ENCODE measurements at regions not wholly inside any gene's neighbourhood (a gene's known extent, or its start where the extent isn't known, plus 50 kb on each side); places are given as distances from the start of the nearest gene placed in this dataset.
A peak's percentile ranks its signal among the peaks of the same experiment; 100 is the strongest.

- no peak for DNase-seq
These were observed 174.1 kb downstream of the CDH26 start for GRCh38 chr20:60132162-60132826.

DNA sequence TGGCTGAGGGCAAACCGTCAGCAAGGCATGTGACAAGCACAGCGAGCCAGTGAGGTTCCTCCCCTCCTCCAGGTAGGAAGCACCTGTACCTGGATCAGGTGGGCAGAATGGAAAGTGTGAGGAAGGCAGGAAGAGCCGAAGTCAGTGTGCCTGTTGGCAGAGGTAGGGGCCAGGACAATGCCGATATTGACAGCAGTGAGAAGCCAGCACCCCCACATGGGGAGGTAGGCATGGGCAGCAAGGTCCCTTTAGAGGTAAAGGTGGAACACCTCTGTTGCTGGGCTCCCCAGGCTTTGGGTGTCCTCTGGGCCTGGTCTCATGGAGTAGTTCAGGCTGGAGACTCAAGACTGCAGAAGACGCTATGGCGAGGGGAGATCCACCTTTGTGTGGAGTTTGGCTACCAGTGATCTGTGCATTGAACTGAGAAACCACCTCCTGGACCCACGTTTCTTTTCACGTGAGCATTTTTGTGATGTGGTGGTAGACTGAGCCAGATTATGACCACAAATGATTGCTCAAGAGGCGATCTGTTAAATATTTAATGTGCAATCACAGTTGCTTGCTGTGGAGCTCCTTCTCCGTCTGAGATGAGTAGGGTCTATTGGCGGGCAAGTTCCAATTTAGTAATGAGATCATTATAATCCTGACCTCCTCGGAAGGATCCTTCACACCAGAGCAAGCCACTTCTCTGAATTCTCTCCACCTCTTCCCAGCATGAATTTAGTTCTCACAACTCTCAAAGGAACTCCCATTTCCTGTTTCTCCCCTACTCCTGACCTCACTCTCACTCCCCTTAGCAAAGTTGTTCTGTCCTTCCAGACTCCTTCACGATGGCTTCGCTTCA is 174.8 kb downstream of the CDH26 start:
- DNase-seq: no peak

DNA sequence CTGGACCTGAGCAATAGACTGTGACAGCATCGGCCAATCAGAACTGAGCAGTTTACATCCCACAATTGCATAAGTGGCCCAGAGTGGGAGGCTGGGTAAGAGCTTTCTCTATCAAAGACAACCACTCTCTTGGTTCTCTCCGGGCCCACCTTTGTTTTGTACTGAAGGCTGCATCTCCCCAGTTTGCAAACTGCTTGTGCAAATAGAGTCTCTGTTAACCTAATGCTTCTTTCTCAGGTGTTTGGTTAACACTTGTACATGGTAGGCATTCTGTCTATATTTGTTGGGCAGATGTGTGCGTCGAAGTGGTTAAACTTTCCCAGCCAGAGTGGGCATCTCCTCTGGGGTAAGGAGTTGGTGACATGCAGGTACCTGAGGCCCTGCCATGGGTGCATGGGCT is 177.1 kb downstream of the CDH26 start:
- no peak for DNase-seq

DNA sequence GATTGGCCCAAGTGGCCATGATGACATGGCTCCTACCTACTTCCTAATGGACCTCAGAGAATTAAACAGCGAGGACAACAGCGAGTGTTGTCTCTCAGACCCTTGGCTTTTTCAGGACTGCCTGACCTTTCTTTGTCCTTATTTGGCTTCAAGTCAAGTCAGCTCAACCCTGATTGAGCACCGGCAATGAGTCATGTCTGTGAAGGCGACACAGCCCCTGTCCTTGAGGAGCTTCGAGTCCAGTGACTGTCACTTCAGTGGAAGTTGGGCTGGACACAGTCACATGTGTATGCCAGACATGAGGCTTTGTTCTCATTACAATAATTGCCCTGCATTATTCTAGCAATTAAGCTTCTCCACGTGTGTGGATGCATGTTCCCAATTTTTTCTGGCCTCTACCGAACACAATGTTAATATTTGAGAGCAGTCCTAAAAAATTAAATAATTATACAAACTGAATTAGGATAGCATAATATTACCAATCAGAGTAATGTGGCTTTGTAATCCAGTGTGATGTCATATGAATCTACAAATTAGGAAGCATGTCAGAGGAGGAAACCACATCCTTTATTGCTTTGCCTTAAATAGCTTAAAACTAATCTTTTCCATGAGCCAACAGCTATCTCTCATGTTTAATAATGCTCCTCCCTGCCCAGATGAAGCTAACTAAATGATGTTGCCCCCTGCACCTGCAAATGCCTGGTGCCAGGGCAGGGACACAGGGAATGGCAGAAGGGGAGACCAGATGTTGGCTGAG is 178.6 kb downstream of the CDH26 start:
- peak; percentile 27 for DNase-seq

GRCh38 chr20:60137657-60138245 is 179.5 kb downstream of the CDH26 start:
- peak; percentile 71 for DNase-seq

- no peak for DNase-seq
These were observed 180.3 kb downstream of the CDH26 start for GRCh38 chr20:60138256-60139220.

DNA sequence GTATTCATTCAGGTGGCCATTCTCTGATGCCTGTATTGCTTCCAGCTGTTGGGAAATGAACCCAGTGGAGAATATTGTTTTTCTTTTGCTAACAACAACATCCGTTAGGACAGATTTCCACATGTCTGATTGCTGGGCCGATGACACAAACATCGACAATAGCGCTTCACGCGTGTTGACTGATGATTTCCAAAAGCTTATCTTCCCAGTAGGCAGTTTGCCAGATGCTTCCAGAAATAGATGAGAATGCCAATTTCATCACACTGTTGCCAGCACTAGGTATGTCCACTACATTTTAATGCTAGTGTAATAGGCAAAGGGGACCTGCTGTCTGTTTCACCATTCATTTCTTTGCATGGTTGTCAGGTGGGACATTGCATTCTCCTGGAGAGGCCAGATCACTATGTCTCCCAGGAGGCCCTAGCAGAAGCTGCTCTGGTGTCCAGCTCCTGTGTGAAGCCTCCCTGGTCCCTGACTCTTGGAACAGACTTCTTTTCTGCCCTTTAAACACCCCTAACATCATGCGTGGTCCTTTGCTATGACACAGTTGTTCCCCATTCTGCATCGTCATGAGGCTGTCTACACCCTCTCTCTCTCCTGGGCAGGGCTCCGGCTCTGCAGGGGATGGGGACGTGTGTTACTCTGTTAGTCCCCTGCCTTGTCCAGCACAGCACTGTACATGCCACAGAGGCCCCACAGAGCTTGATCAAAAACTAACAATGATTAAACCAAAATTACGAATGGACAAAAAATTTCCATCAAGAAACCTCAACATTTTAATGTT is 181.6 kb downstream of the CDH26 start:
- no peak for DNase-seq

GRCh38 chr20:60142587-60142986 is 184.4 kb downstream of the CDH26 start:
- no peak for DNase-seq

GRCh38 chr20:60143261-60143842 is 185.1 kb downstream of the CDH26 start:
- DNase-seq: no peak

DNA sequence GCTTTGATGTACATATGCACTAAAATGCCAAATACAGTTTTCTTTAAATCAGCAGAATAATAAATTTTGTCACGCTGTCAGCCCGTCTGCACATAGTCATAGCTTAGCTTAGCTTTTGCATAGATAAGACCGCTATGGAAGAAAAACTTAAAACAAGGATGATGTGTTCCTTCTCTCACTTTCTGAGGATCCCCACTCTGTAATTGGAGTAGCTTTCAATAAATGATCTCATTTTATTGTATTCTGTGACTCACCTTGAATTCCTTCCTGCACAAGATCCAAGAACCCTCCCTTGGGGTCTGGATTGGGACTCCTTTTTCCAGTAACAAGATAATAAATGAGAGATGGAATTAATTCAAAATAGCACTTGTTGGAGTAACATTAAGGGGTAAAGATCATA is 186.2 kb downstream of the CDH26 start:
- no peak for DNase-seq

GRCh38 chr20:60144974-60145527 is 186.8 kb downstream of the CDH26 start:
- no peak for DNase-seq

- no peak for DNase-seq
These were observed 188.8 kb downstream of the CDH26 start for GRCh38 chr20:60147004-60147403.

GRCh38 chr20:60148885-60149284 is 190.7 kb downstream of the CDH26 start:
- DNase-seq: no peak

- no peak for DNase-seq
These were observed 194.6 kb downstream of the CDH26 start for GRCh38 chr20:60152792-60153191.

DNA sequence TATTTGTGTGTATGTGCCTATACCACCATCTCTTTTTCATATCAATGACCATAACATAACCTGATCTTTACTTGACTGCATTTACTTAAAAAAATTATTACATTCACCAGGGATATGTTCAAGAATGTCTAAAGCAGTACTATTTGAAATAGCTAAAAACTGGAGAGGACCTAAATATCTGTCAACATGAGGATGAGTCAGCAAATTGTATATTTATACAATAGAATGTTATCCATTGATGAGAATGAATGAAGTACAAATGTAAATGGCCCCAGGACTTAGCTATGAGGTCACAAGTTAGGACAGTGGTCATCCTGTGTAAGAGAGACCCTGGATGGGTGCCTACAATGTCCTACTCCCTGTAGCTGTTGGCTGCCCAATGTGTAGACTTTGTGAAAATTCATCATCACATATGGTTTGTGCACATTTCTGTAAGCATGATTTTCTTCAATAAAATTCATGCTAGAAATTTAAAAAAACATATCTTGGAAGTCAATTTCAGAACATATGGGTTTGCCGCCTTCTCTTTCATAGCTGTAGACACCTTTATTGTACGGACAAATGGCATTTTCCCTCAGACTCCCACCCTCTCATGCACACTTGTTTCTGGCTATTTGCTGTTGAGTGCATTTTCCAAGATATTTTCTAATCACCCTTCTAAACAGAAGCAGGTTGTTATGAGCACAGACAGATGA is 202.4 kb downstream of the CDH26 start:
- DNase-seq: no peak

GRCh38 chr20:60167812-60168211 is 209.6 kb downstream of the CDH26 start:
- DNase-seq: no peak

- DNase-seq: no peak
These were observed 210.7 kb downstream of the CDH26 start for GRCh38 chr20:60168963-60169362.

GRCh38 chr20:60170116-60170515 is 211.9 kb downstream of the CDH26 start:
- no peak for DNase-seq

DNA sequence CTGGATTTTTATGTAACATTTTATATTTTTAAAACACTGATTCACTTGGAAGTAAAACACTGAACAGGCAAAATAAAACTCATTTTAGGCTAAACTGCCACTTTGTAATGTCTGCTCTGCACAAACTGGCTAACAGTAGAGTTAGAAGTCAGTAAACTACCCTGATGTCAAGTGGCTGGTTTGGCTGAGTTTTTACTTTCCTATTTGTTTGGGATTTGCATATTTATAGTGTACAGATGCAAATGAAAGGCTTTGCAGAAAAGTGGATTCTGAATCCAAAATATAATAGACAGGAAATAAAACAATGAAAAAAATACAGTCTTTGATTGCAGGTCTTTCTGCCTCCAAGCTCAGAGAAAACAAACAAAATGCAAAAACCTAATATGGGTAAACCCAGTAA is 213.1 kb downstream of the CDH26 start:
- no peak for DNase-seq

- DNase-seq: no peak
These were observed 213.5 kb downstream of the CDH26 start for GRCh38 chr20:60171738-60172137.

Data from NCI-H82 (cell line).